ENCODE measurements at regions not wholly inside any gene's neighbourhood (a gene's known extent, or its start where the extent isn't known, plus 50 kb on each side); places are given as distances from the start of the nearest gene placed in this dataset.

DNA sequence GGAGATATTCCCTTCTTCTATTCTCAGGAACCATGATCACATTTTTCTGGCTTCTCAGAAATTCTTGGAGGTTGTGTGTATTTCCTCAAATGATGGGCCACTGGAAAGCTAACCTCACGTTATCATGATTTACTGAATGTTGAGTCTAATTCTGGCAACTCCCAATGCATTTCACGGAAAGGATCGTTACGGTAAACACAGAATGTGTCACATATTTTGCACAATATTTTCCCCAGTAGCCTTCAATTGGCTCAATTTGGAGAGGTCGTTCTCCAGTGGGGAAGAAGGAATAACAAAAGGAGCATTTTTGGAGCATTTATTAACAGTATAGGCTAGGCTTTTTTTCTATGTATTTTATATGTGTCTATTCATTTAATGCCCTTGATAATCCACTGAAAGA, 450.3 kb downstream of the HAPSTR1 start:
- no peak overlapping the region for H3K4me2 ChIP-seq (ENCODE audit: low read depth, low read length, poor library complexity, severe bottlenecking)
- H3K4me3 ChIP-seq (ENCODE audit: insufficient read depth, low read length, poor library complexity, severe bottlenecking) = no peak overlapping the region
- H3F3A ChIP-seq (ENCODE audit: insufficient read depth) = no peaks in the 10 kb centered on the region
- H3K36me3 ChIP-seq (ENCODE audit: low read length) = no peaks in the 10 kb centered on the region
- H3K79me2 ChIP-seq (ENCODE audit: insufficient read depth, low read length) = no peaks in the 10 kb centered on the region
- no peak overlapping the region for H2AFZ ChIP-seq (ENCODE audit: low read depth, low read length, severe bottlenecking)
- H3K27ac ChIP-seq (ENCODE audit: low read depth, low read length) = no peak overlapping the region
- H3K27me3 ChIP-seq (ENCODE audit: low read length) = no peaks in the 10 kb centered on the region
- no peaks in the 10 kb centered on the region for H3K9me3 ChIP-seq (ENCODE audit: insufficient read depth, low read length)
- no peak for TF ChIP-seq EZH2phosphoT487 (conservative IDR thresholded peaks at IDR 0.05; ENCODE audit: low read length)
- TF ChIP-seq, protein P1, sequence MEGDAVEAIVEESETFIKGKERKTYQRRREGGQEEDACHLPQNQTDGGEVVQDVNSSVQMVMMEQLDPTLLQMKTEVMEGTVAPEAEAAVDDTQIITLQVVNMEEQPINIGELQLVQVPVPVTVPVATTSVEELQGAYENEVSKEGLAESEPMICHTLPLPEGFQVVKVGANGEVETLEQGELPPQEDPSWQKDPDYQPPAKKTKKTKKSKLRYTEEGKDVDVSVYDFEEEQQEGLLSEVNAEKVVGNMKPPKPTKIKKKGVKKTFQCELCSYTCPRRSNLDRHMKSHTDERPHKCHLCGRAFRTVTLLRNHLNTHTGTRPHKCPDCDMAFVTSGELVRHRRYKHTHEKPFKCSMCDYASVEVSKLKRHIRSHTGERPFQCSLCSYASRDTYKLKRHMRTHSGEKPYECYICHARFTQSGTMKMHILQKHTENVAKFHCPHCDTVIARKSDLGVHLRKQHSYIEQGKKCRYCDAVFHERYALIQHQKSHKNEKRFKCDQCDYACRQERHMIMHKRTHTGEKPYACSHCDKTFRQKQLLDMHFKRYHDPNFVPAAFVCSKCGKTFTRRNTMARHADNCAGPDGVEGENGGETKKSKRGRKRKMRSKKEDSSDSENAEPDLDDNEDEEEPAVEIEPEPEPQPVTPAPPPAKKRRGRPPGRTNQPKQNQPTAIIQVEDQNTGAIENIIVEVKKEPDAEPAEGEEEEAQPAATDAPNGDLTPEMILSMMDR (IDR thresholded peaks at IDR 0.05; ENCODE audit: insufficient read depth, low read length, poor library complexity, severe bottlenecking) = no peak
- H3K9me2 ChIP-seq (replicated peaks; ENCODE audit: insufficient read depth, low read length) = no peaks in the 10 kb centered on the region
- no peak overlapping the region for H3K9ac ChIP-seq (ENCODE audit: low read length)
- no peaks in the 10 kb centered on the region for H4K20me1 ChIP-seq (ENCODE audit: low read depth, low read length)

GRCh38 chr16:9542165-9542755, 450.8 kb downstream of the HAPSTR1 start:
- no peaks in the 10 kb centered on the region for H3K9me3 ChIP-seq (ENCODE audit: insufficient read depth, low read length)
- no peaks in the 10 kb centered on the region for H3K36me3 ChIP-seq (ENCODE audit: low read length)
- H3K4me3 ChIP-seq (ENCODE audit: insufficient read depth, low read length, poor library complexity, severe bottlenecking) = no peak overlapping the region
- H3K79me2 ChIP-seq (ENCODE audit: insufficient read depth, low read length) = no peaks in the 10 kb centered on the region
- H3K4me2 ChIP-seq (ENCODE audit: low read depth, low read length, poor library complexity, severe bottlenecking) = no peak overlapping the region
- no peaks in the 10 kb centered on the region for H3K9me2 ChIP-seq (replicated peaks; ENCODE audit: insufficient read depth, low read length)
- H3F3A ChIP-seq (ENCODE audit: insufficient read depth) = no peaks in the 10 kb centered on the region
- no peak overlapping the region for H3K27ac ChIP-seq (ENCODE audit: low read depth, low read length)
- H3K27me3 ChIP-seq (ENCODE audit: low read length) = no peaks in the 10 kb centered on the region
- no peak overlapping the region for H3K9ac ChIP-seq (ENCODE audit: low read length)
- H2AFZ ChIP-seq (ENCODE audit: low read depth, low read length, severe bottlenecking) = no peak overlapping the region
- no peak for TF ChIP-seq EZH2phosphoT487 (conservative IDR thresholded peaks at IDR 0.05; ENCODE audit: low read length)
- TF ChIP-seq, protein P1 (IDR thresholded peaks at IDR 0.05; ENCODE audit: insufficient read depth, low read length, poor library complexity, severe bottlenecking) = no peak
- H4K20me1 ChIP-seq (ENCODE audit: low read depth, low read length) = no peaks in the 10 kb centered on the region

GRCh38 chr16:9545522-9546437, 454.3 kb downstream of the HAPSTR1 start:
- Histone ChIP-seq H3K36me3 (ENCODE audit: low read length) (no peaks in the 10 kb centered on the region), H3K27me3 (ENCODE audit: low read length) (no peaks in the 10 kb centered on the region), H3K79me2 (ENCODE audit: insufficient read depth, low read length) (no peaks in the 10 kb centered on the region), H3K4me3 (ENCODE audit: insufficient read depth, low read length, poor library complexity, severe bottlenecking) (no peak overlapping the region), H3K9me3 (ENCODE audit: insufficient read depth, low read length) (no peaks in the 10 kb centered on the region), H2AFZ (ENCODE audit: low read depth, low read length, severe bottlenecking) (no peak overlapping the region), H3K9ac (ENCODE audit: low read length) (no peak overlapping the region), H3F3A (ENCODE audit: insufficient read depth) (no peaks in the 10 kb centered on the region), H3K27ac (ENCODE audit: low read depth, low read length) (no peak overlapping the region), H4K20me1 (ENCODE audit: low read depth, low read length) (no peaks in the 10 kb centered on the region), H3K9me2 (replicated peaks; ENCODE audit: insufficient read depth, low read length) (no peaks in the 10 kb centered on the region), H3K4me2 (ENCODE audit: low read depth, low read length, poor library complexity, severe bottlenecking) (no peak overlapping the region)
- TF ChIP-seq, protein P1 (IDR thresholded peaks at IDR 0.05; ENCODE audit: insufficient read depth, low read length, poor library complexity, severe bottlenecking) = no peak
- TF ChIP-seq EZH2phosphoT487 (conservative IDR thresholded peaks at IDR 0.05; ENCODE audit: low read length) = no peak
